GM19372 (cell line): ENCODE measurements at regions not wholly inside any gene's neighbourhood (a gene's known extent, or its start where the extent isn't known, plus 50 kb on each side); places are given as distances from the start of the nearest gene placed in this dataset.

Experiments
- ATAC-seq: cut with Tn5 transposase; IDR thresholded peaks from one replicate; pipeline ENCODE4 v1.9.1; 2021; ENCODE audit warnings: mild to moderate bottlenecking, low read depth, moderate library complexity; ENCODE audit not compliant: unreplicated experiment

DNA sequence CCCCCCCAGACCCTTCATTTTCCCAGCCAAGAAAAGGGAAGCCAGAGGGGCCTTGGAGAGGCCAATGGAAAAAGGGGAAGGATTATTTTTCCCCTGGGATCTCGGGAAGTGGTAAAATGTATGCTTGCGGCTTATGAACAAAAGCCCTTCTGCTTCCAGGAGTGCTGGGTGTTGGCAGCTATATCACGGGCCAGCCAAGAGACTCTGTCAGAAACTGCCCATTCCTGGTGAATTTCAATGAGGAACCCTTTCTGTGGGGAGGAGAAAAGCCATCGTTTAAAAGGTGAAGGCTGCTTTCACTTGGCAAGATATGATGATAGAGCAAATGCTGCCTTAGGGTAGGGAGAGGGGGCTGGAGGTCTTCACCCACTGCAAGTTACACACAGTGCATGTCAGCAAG, 69.7 kb upstream of the ZC3H12A start:
- ATAC-seq: no peak

- ATAC-seq: no peak
Observed at GRCh38 chr1:37410105-37410504, 64.3 kb upstream of the ZC3H12A start.

DNA sequence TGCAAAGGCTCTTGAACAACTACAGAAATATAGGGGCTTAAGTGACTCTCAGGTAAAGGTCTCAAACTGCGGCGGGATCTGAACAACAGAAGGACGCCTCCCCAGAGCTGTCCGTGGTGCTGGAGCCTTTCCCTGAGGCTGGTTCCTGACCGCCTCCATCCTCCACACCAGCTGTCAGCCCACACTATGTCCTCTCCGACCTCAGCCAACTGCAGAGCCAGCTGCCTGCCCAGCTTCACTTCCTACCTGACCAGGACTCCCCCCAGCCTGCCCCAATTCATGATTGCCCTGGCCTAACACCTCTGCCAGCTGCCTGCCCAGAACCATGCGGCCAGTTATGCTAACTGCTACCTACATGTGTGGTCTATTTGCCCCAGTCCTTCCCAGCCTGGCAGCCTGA, 63.6 kb upstream of the ZC3H12A start:
- ATAC-seq: no peak

GRCh38 chr1:37415611-37416244, 58.7 kb upstream of the ZC3H12A start:
- ATAC-seq: no peak

GRCh38 chr1:37420456-37420855, 53.9 kb upstream of the ZC3H12A start:
- no peak for ATAC-seq

DNA sequence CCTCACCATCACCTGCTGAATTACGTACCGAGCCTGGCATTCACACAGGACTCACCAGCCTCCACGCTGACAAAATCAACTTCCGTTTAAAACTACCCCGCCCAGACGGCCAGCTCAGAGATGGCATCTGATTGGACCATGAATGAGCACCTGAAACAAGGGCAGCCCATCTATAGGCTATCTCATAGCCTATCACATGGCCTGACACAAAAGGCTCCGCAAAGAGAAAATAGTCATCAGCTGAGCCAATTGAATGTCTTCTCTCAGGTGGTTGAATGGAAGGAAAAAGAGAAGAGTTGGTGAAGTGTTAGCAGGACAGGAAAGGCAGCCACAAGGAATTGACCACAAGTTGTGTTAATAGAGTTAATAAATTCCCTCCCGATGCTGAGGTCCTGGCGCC, 50.6 kb upstream of the ZC3H12A start:
- ATAC-seq: no peak

- no peak for ATAC-seq
Observed at GRCh38 chr1:37424523-37424922, 49.9 kb upstream of the ZC3H12A start.
